HG03095 (cell line): ENCODE measurements at regions not wholly inside any gene's neighbourhood (a gene's known extent, or its start where the extent isn't known, plus 50 kb on each side); places are given as distances from the start of the nearest gene placed in this dataset.

Source experiments
- ATAC-seq: cut with Tn5 transposase; IDR thresholded peaks from one replicate; pipeline ENCODE4 v1.9.1; 2021; ENCODE audit warnings: moderate library complexity; ENCODE audit not compliant: unreplicated experiment

DNA sequence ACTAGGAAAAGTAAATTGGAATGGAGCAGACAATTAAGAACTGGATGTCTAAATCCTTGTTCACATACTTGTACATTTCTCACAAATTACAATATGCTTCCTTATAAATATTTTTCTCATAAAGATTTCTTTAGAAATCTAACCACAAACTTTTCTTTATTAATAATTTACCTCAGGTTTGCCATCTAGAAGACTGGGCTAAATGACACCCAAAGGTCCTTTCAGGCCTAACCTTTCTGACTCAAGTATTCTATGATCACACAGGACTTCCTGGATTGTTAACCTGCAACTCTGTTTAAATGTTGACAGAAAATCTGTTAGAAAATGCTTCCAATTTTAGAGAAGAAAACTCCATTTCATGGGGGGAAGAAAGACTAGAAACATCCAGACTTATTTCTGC lies 330.5 kb upstream of the MAP3K7 start:
- no peak for ATAC-seq

DNA sequence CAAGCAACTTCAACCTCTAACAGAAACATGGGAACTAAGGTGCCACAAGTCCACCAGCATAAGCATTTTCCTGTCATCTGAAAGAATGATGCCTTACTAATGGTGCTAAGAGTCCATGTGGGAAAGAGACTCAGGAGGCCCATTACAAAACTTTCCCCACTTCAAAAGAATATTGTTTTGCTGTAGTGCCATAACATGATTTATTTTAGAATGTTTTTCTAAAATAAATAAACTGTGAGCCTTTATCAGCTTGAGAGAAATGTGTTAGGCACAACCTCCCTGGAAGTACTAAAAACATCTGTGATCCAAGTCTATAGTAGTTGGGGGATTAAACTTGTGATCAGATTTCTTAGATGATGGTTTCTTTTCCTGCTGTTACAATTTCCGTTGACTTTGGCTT lies 330.1 kb upstream of the MAP3K7 start:
- ATAC-seq = no peak

DNA sequence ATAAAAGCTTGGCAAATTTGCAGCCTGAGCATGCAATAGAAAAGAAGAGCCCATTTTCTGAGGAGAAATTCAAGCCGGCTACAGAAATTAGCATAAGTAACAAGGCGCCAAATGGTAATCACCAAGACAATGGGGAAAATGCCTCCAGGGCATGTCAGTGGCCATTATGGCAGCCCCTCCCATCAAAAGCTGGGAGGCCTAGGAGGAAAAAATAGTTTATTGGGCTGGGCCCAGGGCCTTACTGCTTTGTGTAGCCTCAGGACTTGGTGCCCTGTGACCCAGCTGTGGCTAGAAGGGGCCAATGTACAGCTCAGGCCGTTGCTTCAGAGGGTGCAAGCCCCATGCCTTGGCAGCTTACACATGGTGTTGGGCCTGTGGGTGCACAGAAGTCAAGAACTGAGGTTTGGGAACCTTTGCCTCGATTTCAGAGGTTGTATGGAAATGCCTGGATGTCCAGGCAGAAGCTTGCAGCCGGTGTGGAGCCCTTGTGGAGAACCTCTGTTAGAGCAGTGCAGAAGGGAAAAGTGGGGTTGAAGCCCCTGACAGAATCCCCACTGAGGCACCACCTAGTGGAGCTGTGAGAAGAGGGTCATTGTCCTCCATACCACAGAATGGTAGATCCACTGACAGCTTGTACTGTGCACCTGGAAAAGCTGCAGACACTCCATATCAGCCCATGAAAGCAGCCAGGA lies 328.5 kb upstream of the MAP3K7 start:
- no peak for ATAC-seq

DNA sequence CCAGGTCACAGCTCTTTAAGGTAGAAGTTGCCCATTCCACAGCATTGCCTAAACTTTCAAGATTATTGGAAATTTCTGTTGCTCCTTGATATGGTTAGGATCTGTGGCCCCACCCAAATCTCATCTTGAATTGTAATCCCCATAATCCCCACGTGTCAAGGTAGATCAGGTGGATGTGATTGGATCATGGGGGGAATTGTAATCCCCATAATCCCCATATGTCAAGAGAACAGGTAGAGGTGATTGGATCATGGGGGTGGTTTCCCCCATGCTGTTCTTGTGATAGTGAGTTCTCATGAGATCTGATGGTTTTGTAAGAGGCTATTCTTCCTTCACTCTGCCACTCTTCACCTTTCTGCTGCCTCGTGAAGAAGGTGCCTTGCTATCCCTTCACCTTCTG lies 327.4 kb upstream of the MAP3K7 start:
- no peak for ATAC-seq

DNA sequence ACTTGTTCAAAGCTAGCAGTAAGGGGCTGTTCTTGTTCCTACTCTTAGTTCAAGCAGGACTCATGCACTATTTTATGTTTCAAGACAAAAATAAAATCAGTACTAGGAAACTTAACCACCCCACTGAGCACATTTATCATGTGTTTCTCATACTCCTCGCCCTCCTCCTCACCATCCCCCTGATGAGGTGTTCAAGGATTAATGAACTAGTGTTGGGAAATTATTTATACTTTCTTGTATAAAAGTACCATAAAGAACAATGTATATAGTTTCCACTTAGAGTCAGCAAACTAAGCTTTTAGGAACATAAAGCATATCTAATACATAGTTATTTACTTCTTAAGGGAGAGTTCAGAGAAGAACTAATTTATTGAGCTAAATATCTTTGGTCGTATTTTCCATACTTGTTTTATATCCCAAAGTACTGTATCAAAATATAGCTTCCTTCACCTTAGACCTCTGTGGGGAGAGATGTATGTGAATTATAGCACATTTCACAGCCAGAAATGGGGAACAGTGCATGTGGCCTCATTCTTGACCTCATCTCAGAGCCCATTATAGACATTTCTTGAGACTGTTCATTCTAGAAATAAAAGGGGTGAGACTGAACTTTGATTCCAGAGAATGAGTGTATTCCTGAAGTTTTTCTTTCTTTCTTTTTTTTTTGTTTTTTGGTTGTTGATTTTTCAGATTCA lies 326.5 kb upstream of the MAP3K7 start:
- no peak for ATAC-seq

DNA sequence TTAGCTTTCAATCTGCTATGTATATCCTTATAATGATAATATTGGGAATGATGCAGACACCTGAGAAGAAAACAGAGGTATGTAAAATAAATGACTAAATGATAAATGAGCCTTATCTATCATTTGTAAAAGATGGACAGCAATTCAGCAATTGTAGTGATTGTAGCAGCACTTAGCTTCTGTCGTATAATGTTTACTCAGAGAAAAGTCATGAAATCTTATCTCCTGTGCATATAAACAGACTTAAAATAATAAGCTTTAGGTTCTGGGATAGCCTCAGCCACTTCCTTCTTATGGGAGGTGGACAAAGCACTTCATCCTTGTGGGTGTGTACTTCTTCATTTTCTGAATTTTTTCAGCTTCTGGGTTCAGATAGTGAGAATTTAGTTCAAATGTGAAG lies 324.8 kb upstream of the MAP3K7 start:
- ATAC-seq = no peak

DNA sequence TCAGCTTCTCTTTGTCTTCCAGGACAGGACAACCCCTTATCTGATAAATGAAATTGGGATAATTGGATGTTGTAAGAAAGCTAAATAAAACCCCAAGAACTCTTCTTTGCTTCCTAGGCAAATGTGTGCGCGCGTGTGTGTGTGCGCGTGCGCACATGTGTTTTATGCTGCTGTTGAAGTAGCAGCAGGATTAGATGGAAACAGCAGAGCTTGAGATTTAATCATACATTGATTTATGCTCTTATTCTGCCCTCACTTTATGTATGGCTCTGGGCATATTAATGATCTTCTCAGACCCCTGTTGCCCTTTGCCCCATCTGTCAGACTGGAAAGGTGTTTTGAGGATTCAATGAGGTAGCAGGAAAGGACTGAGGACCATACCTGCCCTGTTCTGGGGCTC lies 324.0 kb upstream of the MAP3K7 start:
- ATAC-seq = no peak

DNA sequence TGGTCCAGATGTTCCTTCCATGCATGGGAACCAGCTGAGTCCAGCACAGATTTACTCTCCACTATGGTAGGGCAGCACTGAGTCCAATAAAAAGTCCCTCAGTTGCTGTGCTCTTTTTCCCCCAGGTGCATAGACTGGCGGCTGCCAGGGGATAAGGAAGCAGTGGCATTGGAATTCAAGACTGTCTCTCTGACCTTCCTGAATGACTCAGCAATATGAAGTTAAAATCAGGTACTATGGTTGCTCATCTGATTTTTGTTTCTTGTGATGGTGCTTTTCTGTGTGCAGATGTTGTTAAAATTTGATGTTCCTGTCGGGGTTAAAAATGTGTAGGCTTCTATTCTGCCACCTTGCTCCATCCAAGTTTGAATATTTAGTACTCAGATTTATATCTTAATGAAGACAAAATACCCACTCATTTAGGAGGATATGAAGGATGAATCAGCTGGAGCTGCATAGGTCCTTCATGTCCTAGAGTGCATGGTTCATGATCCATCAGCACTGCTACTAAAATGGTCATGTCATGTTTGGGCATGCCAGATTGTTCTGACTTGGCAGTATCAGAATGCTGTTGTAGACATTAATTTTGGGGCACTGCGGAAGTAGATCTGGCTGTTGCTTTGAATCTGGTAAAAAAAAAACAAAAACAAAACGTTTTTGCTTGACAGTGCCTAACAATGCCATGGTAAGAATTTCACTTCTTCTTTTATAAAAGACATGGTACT lies 321.2 kb upstream of the MAP3K7 start:
- no peak for ATAC-seq

DNA sequence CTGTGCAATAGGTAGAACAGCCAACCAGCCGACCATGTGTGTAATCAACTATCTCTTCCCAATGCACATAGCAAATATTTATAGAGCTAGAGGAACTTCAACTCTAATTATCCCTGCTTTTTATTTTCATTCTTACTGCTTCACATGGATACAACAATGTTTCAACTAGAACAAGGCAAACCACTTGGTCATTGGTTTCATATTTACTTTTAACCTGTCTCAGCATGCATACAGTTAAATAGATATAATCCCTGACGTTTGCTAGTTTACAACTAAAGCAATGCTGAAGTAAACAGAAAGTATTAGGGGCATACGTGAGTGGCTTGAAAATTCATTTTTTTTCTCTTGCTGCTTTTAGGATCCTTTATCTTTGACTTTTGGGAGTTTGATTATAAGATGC lies 318.5 kb upstream of the MAP3K7 start:
- ATAC-seq = no peak

DNA sequence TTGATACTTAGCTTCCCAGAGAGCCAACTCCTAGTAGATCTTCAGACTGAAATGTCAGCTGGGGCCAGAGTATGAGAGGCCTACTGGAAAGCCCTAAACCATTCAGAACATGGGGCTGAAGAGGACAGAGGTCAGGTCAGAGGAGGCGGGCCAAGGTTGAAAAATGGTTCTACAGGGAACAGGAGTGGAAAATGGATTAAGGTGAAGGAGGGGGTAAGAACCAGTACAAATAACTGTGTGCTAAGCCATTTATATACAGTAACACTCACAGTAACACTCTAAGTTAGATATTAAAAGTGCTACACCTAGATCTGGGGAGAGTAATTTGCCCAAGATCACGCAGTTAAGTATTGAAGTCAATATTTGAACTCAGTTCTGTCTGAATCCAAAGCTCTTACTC lies 313.2 kb upstream of the MAP3K7 start:
- no peak for ATAC-seq

DNA sequence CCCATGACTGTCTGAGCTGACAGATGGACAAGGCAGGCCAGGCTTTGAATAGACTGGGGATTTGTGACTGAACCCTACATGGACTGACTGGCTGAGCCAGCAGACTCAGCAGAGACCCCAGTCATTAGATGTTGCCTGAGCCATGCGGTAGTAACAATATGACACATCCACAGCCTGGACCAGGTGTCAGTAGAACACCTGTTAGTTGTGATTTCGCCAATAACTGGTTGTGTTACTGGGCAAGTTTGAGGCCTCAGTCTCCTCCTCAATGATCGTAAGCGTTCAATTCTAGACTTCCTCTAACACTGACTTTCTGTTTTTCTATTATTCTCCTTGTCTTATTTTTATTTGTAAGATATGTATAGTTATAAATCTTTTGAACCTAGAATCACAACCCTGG lies 311.9 kb upstream of the MAP3K7 start:
- no peak for ATAC-seq

DNA sequence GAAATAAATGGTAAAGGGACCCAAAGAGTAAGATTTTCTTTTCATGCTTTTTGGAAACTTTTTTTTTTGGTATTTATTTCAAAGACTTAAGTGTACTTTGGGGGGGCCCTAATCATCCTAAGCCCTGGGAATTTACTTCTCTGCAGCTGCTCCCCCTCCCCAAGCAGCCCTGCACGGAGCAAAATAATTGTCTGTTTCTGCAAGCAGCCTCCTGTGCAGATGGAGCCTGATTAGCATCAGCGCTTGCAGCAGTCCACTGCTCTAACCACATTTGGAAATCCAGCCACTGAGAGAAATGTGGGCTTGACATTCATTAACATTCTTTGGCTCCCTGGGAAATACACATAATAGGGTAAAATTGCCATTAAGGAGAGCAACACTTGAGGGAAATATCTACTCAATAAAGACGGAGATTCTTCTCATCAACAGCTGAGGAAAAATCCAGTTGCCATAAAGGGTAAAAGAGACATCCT lies 309.2 kb upstream of the MAP3K7 start:
- ATAC-seq = no peak

DNA sequence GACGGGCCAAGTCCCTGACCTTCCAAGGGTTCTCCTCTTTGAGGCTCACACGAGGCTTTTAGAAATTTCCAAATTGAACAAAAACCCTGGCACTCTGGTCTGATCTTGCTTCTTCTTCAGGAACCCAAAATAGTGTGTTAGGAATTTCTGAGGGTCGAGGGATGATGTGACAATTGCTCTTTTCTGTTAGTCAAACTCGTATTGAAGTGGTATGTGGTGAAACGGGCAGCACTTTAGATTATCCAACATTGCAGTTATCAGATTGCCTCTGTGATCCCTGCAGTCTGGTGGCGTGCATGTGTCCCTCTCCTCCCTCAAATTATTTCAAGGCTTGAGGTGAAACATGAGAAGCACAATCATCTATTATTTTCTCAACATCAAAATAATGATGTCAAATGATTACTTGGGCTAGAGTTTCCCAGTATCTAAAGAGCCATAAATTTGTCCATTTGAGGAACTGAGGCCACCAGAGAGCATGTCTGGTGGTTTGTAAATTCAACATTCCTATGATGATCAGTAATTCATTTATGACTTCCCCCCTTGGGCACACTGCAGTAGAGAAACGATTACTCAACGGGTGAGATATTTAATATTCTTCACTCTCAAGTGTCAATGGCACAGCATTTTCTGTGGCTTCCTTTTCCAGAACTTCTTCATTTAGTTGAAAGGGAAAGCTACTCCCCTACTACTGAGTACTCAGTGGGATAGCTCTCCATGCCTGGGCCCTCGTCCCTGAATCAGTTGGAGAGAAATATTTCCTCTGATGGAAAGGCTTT lies 308.6 kb upstream of the MAP3K7 start:
- ATAC-seq = no peak

DNA sequence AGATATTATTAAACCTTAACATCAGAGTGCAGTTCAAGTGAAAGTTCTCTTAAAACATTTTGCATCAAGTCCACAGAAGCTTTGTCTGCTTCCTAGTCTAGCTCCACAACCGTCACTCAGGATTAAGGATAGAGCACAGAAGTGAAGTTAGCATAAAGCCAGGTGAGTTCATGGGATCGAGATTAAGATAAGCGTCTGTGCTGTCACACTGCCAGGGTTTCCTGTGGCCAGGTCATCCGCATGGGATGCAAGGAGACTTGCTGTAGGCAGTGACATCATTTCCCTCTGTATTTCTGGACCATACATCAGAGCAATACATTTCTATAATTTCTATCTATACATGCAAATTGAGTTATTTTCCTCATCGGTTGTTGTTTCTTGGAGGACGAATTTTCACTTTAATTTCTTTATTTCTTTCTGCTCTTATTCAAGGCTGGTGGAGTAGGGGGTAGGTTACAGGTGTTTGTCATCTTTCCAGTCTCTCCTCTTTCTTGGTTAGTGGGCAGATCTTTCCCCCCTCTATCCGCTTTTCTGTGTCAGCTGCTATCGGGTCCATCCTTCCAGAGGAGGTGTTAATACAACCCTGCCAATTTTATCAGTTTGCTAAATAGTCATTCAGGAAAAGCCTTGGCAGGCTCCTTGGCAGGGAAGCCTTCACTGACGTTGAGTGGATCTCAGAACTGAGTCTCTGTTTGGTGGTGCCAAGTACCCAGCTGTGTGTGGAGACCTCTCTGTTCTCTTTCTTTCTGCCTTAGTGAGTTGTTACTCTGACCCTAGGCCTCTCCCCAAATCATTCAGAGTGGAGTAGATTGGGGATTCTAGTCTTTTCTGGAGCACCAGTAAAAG lies 307.6 kb upstream of the MAP3K7 start:
- ATAC-seq = no peak

DNA sequence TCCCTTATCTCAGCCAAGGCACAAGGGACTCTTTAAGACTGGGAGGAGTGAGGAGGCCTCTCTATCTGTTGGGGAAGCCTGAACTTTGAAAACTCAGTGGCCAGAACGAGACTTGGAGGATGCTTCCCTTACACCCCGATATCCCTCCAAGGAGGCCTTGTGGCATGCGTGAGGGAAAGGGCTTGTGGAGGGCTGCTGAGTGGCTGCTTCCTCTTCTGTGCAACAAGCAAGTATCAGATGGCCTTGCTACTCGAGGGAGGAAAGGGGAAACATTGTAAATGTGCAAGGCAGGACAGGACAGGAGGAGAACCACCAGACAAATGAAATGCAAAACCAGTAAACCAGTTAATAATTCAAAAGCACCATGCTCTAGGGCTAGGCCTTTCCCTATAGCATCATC lies 306.5 kb upstream of the MAP3K7 start:
- ATAC-seq = no peak

DNA sequence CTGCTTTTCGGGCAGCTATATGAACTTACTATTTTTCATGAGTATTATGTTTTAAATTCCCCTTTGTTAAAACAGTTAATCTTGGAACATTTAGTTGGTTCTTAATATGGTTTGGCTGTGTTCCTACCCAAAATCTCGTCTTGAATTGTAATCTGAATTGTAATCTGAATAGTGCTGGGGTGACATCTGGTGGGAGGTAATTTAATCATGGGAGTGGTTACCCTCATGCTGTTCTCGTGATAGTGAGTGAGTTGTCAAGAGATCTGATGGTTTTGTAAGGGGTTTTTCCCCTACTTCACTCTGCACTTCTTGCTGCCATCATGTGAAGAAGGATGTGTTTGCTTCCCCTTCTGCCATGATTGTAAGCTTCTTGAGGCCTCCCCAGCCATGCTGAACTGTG lies 305.4 kb upstream of the MAP3K7 start:
- ATAC-seq = no peak

DNA sequence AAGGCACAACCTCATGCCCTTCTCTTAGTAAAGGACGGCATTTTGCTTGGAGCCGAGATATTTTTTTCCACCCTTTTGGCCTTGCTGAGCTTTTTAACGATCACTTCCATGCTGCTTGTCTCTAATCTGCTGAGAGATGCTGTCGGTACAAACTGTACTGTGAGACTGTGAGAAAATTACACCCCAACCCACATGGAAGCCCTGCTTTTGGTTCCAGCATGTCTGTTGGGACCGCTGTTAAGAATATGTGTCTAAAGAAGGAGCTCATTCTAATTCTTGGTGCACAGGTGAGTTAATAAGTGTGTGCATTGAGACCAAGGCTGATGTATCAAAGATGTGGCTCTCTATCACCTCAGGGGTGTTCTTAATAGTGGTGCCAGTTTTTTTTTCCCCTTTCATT lies 304.5 kb upstream of the MAP3K7 start:
- no peak for ATAC-seq

DNA sequence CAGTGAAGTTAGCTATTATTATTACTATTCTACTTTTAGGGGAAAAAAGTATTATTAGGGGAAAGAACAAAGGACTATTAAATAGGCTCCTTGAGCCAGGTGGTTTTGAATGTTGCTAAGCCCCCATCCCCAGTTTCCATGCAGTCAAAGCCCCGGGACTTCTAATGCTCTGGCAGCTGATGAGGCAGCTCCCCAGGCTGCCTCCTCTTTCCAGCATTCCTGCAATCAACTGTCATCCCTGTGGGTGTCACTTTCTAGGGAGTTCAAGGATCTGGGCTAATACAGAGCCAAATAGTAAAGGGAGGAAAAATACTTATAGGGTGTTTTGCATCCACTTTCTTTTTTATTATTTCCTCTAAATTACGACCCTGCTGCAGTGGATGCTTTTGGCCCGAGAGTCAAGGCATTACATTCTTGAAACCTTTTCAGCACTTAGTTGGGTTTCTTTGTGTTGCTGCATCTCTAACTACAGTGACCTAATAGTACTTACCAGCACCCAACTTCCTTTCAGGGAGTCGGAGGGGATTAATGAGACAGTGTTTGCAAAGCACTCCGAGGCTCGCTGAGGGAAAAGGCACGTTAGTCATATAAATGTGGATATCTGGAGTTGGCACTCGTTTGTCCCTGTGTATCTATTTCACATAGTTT lies 303.9 kb upstream of the MAP3K7 start:
- no peak for ATAC-seq

DNA sequence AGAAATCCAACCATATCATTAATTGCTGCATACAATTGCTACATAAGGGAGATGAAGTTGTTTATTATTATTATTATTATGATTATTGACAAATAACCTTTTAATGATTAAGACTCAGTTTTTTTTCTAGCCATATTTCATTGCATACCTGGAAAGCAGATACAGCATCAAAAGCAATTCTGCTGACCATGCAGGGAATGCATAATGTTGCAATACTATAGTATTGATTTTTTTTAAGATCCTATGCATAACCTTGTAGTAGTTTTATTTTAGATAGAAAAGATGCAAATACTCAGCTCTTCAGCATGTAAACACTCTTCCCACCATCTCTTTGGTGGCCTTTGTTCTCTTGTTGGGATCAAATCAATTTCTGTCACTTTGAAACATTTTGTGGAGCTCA lies 300.9 kb upstream of the MAP3K7 start:
- no peak for ATAC-seq

DNA sequence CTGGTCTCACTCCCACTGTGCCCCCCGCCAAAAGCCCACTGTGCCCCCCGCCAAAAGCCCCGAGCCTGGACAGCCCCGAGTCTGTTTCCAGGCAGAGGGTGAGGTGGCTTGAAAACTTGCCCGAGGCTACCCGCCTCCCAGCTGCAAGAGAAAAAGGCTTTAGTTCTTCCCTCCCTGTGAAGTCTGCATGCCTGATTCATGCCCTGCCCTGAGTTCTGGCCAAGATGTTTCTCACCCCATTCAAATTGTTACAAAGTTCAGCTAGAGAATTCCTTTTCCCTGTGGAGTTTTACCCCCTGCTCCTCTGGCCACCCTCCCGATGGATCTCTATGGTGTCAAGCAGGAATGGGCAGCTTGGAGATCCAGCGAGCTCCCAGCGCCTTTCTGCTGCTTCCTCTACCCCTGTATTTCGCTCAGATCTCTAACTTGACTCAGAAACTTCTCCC lies 298.8 kb upstream of the MAP3K7 start:
- no peak for ATAC-seq
